HUES64 (cell line): ENCODE measurements at regions not wholly inside any gene's neighbourhood (a gene's known extent, or its start where the extent isn't known, plus 50 kb on each side); places are given as distances from the start of the nearest gene placed in this dataset.

Experiments used
- H3K27ac ChIP-seq: 2 replicates; pipeline ENCODE4 v1.7.0; 2013; ENCODE audit warnings: low read depth, low read length, inconsistent platforms
- H3K27me3 ChIP-seq: 2 replicates; pipeline ENCODE4 v1.6.1; 2013; ENCODE audit warnings: mild to moderate bottlenecking, low read length; ENCODE audit not compliant: insufficient read depth
- H3K36me3 ChIP-seq: 2 replicates; pipeline ENCODE4 v1.6.1; 2013; ENCODE audit warnings: mild to moderate bottlenecking, low read length; ENCODE audit not compliant: insufficient read depth
- H3K4me1 ChIP-seq: 2 replicates; pipeline ENCODE4 v1.6.1; 2013; ENCODE audit warnings: mild to moderate bottlenecking, low read length, moderate library complexity; ENCODE audit not compliant: insufficient read depth
- H3K4me3 ChIP-seq: 2 replicates; pipeline ENCODE4 v1.5.1; 2013; ENCODE audit warnings: mild to moderate bottlenecking, low read length, moderate library complexity
- H3K9ac ChIP-seq: 2 replicates; pipeline ENCODE4 v1.6.1; 2013; ENCODE audit warnings: mild to moderate bottlenecking, low read depth, low read length
- H3K9me3 ChIP-seq: 2 replicates; pipeline ENCODE4 v1.6.1; 2013; ENCODE audit warnings: low read depth, low read length; ENCODE audit not compliant: insufficient read depth
- WGBS: fragments of 150-250, 120-280 bp; methylation state at CpG from one replicate; pipeline ENCODE4 v1.1.7; 2013; ENCODE audit warnings: missing lambda C conversion rate; 5-methylcytosine and 5-hydroxymethylcytosine counted together

- Histone ChIP-seq H3K27me3 (no peaks in the 10 kb centered on the region), H3K36me3 (no peaks in the 10 kb centered on the region), H3K4me3 (no peak overlapping the region), H3K4me1 (peaks cover 8% of the 10 kb centered on the region), H3K9ac (no peak overlapping the region), H3K9me3 (no peaks in the 10 kb centered on the region), H3K27ac (no peak overlapping the region)
- WGBS: no CpG with 5 or more reads among the region's 1 CpG
These were observed 223.5 kb downstream of the RNF152 start for GRCh38 chr18:61669320-61669719.

- Histone ChIP-seq H3K27me3 (no peaks in the 10 kb centered on the region), H3K9ac (no peak overlapping the region), H3K9me3 (no peaks in the 10 kb centered on the region), H3K36me3 (no peaks in the 10 kb centered on the region), H3K4me1 (peaks cover 25% of the 10 kb centered on the region), H3K4me3 (no peak overlapping the region), H3K27ac (no peak overlapping the region)
- WGBS: 86% methylated on average over 2 of the region's 2 CpGs
These were observed 225.8 kb downstream of the RNF152 start for GRCh38 chr18:61666876-61667590.

GRCh38 chr18:61664419-61665084 is 228.3 kb downstream of the RNF152 start:
- Histone ChIP-seq H3K27ac (no peak overlapping the region), H3K4me1 (peaks cover 25% of the 10 kb centered on the region), H3K9me3 (no peaks in the 10 kb centered on the region), H3K9ac (no peak overlapping the region), H3K27me3 (no peaks in the 10 kb centered on the region), H3K36me3 (no peaks in the 10 kb centered on the region), H3K4me3 (no peak overlapping the region)
- 91% methylated on average over 5 of the region's 6 CpGs for WGBS

GRCh38 chr18:61662726-61663125 is 230.1 kb downstream of the RNF152 start:
- 96% methylated on average over 3 of the region's 3 CpGs for WGBS
- H3K9me3 ChIP-seq: no peaks in the 10 kb centered on the region
- no peak overlapping the region for H3K27ac ChIP-seq
- no peak overlapping the region for H3K9ac ChIP-seq
- no peak overlapping the region for H3K4me3 ChIP-seq
- H3K36me3 ChIP-seq: no peaks in the 10 kb centered on the region
- no peaks in the 10 kb centered on the region for H3K27me3 ChIP-seq
- peaks cover 25% of the 10 kb centered on the region for H3K4me1 ChIP-seq

DNA sequence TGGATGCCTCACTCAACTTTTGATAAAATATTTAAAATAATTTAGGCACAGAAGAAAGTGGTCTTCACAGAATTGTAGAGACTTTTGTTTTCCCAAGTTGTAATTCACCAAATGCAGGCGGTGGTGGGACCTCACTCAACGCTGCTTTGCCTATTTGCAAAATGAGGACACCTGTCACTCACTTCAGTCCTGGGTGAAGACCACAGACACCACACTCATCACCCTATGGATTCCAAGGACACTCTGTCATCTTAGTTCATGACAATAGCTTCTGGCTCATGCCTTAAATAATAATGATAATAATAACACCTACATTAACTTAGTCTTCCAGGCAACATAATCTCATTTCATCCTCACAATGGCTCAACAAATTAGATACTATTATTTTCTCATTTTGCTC is 234.4 kb downstream of the RNF152 start:
- WGBS: 95% methylated on average over 2 of the region's 2 CpGs
- peaks cover 22% of the 10 kb centered on the region for H3K4me1 ChIP-seq
- H3K27ac ChIP-seq: no peak overlapping the region
- H3K9ac ChIP-seq: no peak overlapping the region
- H3K4me3 ChIP-seq: no peak overlapping the region
- H3K9me3 ChIP-seq: peaks cover 11% of the 10 kb centered on the region; the same call in 1 of the 2 replicates
- no peaks in the 10 kb centered on the region for H3K27me3 ChIP-seq
- no peaks in the 10 kb centered on the region for H3K36me3 ChIP-seq

DNA sequence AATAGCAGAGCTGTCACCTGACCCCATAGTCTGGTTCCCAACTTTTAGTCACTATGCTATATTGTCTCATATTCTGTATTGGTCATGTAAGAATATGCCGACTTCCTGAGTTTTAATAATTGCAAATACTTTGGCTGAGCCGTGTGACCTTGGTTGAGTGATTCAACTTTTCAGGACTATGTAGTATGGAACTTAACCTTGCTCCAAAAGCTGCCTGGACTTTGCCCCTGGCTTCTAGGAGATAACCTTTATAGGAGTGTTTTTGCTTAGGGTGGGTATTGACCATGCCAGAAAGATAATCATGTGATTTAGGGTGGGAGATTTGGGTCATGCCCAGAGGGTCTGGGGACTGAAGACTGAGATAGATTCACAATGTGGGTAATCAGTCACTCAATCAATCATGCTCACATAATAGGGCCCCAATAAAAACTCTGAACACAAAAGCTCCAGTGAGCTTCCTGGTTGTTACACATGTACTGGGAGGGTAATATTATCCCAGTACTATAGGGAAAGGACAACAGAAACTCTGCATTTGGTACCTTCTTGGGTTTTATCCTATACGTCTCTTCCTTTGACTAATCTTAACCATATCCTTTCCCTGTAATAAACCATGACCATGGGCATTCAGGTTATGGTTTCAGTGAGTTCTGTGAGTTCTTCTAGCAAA is 235.6 kb downstream of the RNF152 start:
- H3K27me3 ChIP-seq: no peaks in the 10 kb centered on the region
- H3K9me3 ChIP-seq: peaks cover 11% of the 10 kb centered on the region; the same call in 1 of the 2 replicates
- no peaks in the 10 kb centered on the region for H3K36me3 ChIP-seq
- WGBS: 91% methylated on average over 3 of the region's 3 CpGs
- H3K9ac ChIP-seq: no peak overlapping the region
- H3K4me3 ChIP-seq: no peak overlapping the region
- H3K4me1 ChIP-seq: peaks cover 13% of the 10 kb centered on the region
- H3K27ac ChIP-seq: no peak overlapping the region

GRCh38 chr18:61655630-61656029 is 237.2 kb downstream of the RNF152 start:
- Histone ChIP-seq H3K9ac (no peak overlapping the region), H3K4me1 (peaks cover 18% of the 10 kb centered on the region), H3K36me3 (no peaks in the 10 kb centered on the region), H3K27ac (no peak overlapping the region), H3K9me3 (peaks cover 11% of the 10 kb centered on the region; the same call in 1 of the 2 replicates), H3K27me3 (no peaks in the 10 kb centered on the region), H3K4me3 (no peak overlapping the region)
- WGBS: 100% methylated on average over 2 of the region's 2 CpGs

DNA sequence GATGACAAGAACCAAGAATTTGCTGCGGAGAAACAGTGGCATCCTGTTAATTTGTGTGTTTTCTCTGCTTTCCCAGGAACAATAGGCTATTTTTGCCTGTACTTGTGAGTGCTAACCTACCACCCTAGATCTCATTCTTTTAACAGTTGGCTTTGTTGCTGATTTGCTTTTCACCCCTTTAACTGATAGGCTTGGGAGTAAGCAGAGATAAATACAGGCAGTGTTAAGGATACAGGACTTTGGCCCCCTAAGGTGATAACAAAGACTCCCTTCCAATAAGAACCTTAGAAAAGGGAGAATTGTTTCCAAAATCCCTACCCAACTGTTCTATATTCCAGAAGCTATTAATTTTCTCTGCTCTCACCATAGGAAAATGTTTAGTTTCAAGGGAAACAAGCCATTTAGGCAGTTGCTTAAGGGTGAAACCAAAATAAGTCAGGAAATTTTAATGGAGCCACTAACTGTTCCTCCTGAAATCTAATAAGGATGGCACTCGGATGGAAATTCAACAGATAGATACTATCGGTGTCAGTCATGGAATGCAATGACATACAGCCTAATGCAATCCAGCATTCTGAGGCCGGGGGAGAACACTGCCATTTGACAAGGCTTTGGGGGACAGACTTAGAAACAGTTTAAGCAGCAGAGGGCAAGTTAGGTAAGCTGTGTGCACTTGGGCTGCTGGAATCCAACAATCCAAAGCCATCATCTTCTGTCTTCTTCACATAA is 238.8 kb downstream of the RNF152 start:
- peak overlapping the region; percentile 21; the same call in 1 of the 2 replicates for H3K27ac ChIP-seq
- H3K4me1 ChIP-seq: peaks cover 18% of the 10 kb centered on the region
- 80% methylated on average over 4 of the region's 4 CpGs for WGBS
- H3K27me3 ChIP-seq: no peaks in the 10 kb centered on the region
- no peaks in the 10 kb centered on the region for H3K36me3 ChIP-seq
- H3K9me3 ChIP-seq: peaks cover 11% of the 10 kb centered on the region; the same call in 1 of the 2 replicates
- H3K4me3 ChIP-seq: no peak overlapping the region
- no peak overlapping the region for H3K9ac ChIP-seq

DNA sequence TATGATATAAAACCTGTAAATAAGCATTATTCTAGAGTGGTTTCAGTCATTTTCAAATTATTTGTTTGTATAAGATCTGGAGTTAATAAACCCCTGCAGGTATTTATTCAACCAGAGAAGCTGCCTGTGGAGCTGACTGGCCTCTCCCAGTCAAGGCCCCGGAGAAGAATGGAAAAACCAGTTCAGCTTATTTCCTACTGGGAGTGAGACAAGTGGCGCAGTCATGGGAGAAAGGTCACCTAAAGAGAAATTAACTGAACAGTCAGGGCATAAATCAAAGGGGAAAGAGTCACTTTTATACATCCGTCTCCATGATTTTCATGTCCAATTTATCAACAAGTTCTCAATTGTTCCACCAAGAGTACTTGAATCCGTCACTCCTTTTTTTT is 240.9 kb downstream of the RNF152 start:
- no peaks in the 10 kb centered on the region for H3K36me3 ChIP-seq
- no peak overlapping the region for H3K4me3 ChIP-seq
- H3K27ac ChIP-seq: no peak overlapping the region
- H3K4me1 ChIP-seq: peaks cover 18% of the 10 kb centered on the region
- no peaks in the 10 kb centered on the region for H3K27me3 ChIP-seq
- peaks cover 3% of the 10 kb centered on the region; the same call in 1 of the 2 replicates for H3K9me3 ChIP-seq
- WGBS: 93% methylated on average over 4 of the region's 4 CpGs
- H3K9ac ChIP-seq: no peak overlapping the region

DNA sequence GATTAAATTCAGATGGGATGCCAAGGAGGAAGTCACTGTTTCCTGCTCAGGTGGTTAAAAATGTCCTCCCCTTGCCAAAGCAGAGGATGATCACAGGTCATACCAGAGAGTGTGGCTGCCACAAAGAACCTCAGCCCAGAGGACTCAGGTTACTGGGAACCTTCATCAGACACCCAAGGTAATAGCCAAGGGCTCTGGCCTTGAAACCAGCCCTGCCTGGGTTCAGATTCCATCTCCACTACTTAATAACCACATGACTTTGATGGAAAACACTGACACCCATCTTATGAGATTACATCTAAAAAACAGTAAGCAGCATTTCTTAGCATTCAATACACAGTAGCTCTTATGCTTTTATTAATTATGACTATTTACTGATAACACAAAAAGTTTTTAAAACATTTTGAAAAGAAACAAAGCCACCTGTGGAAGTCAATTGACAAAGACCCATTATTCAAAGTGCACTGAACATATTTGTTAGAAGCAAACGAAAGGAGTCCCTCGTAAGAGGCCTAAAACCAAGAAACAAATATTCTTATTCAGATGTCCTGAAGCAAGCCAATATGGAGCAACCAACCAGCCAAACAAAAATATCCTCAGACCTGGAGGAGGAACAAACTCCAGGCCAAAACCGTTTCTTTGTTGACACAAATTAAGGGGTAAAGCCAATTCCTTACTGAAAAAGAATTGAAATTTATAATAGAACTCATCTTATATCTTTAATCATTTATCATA is 241.5 kb downstream of the RNF152 start:
- no peak overlapping the region for H3K4me3 ChIP-seq
- H3K36me3 ChIP-seq: no peaks in the 10 kb centered on the region
- H3K4me1 ChIP-seq: peaks cover 18% of the 10 kb centered on the region
- H3K27ac ChIP-seq: no peak overlapping the region
- H3K9me3 ChIP-seq: no peaks in the 10 kb centered on the region
- WGBS: 93% methylated on average over 3 of the region's 3 CpGs
- no peak overlapping the region for H3K9ac ChIP-seq
- H3K27me3 ChIP-seq: no peaks in the 10 kb centered on the region
